ENCODE measurements at regions not wholly inside any gene's neighbourhood (a gene's known extent, or its start where the extent isn't known, plus 50 kb on each side); places are given as distances from the start of the nearest gene placed in this dataset.

- H3K27ac ChIP-seq = no peak overlapping the region
- H3K4me3 ChIP-seq (ENCODE audit: low read depth in 1 of 2, low read length in 1 of 2) = no peak overlapping the region
- H3K4me1 ChIP-seq (ENCODE audit: control insufficient read depth in 1 of 2, insufficient read depth in 1 of 2, low read depth in 1 of 2, low read length in 1 of 2) = no peaks in the 10 kb centered on the region
- no peaks in the 10 kb centered on the region for H3K36me3 ChIP-seq
- H3K9me3 ChIP-seq = no peaks in the 10 kb centered on the region
- H3K27me3 ChIP-seq = no peaks in the 10 kb centered on the region
- TF ChIP-seq CTCF (IDR thresholded peaks at IDR 0.05) = no peak
Measured at GRCh38 chr11:37630866-37631265, 1032.8 kb upstream of the RAG2 start.

GRCh38 chr11:37623778-37624177 lies 1025.7 kb upstream of the RAG2 start:
- no peaks in the 10 kb centered on the region for H3K36me3 ChIP-seq
- no peak for TF ChIP-seq CTCF (IDR thresholded peaks at IDR 0.05)

GRCh38 chr11:37621662-37622061 lies 1023.6 kb upstream of the RAG2 start:
- H3K4me3 ChIP-seq (ENCODE audit: low read depth in 1 of 2, low read length in 1 of 2) = no peak overlapping the region
- H3K9me3 ChIP-seq = no peaks in the 10 kb centered on the region
- no peaks in the 10 kb centered on the region for H3K27me3 ChIP-seq
- H3K36me3 ChIP-seq = no peaks in the 10 kb centered on the region
- H3K4me1 ChIP-seq (ENCODE audit: control insufficient read depth in 1 of 2, insufficient read depth in 1 of 2, low read depth in 1 of 2, low read length in 1 of 2) = no peaks in the 10 kb centered on the region
- H3K27ac ChIP-seq = no peak overlapping the region
- TF ChIP-seq CTCF (IDR thresholded peaks at IDR 0.05) = no peak

More at GRCh38 chr11:37623778-37624177, 1025.7 kb upstream of the RAG2 start:
- no peak overlapping the region for H3K4me3 ChIP-seq (ENCODE audit: low read depth in 1 of 2, low read length in 1 of 2)
- no peak overlapping the region for H3K27ac ChIP-seq
- no peaks in the 10 kb centered on the region for H3K27me3 ChIP-seq
- H3K4me1 ChIP-seq (ENCODE audit: control insufficient read depth in 1 of 2, insufficient read depth in 1 of 2, low read depth in 1 of 2, low read length in 1 of 2) = no peaks in the 10 kb centered on the region
- H3K9me3 ChIP-seq = no peaks in the 10 kb centered on the region

- Histone ChIP-seq H3K9me3 (no peaks in the 10 kb centered on the region), H3K36me3 (no peaks in the 10 kb centered on the region), H3K27ac (no peak overlapping the region), H3K4me1 (ENCODE audit: control insufficient read depth in 1 of 2, insufficient read depth in 1 of 2, low read depth in 1 of 2, low read length in 1 of 2) (no peaks in the 10 kb centered on the region), H3K27me3 (no peaks in the 10 kb centered on the region), H3K4me3 (ENCODE audit: low read depth in 1 of 2, low read length in 1 of 2) (no peak overlapping the region)
- TF ChIP-seq CTCF (IDR thresholded peaks at IDR 0.05) = no peak
Measured at GRCh38 chr11:37616291-37616690, 1018.3 kb upstream of the RAG2 start.

GRCh38 chr11:37613031-37613430 lies 1015.0 kb upstream of the RAG2 start:
- no peaks in the 10 kb centered on the region for H3K36me3 ChIP-seq
- no peaks in the 10 kb centered on the region for H3K4me1 ChIP-seq (ENCODE audit: control insufficient read depth in 1 of 2, insufficient read depth in 1 of 2, low read depth in 1 of 2, low read length in 1 of 2)
- TF ChIP-seq CTCF (IDR thresholded peaks at IDR 0.05) = no peak
- H3K9me3 ChIP-seq = no peaks in the 10 kb centered on the region
- H3K4me3 ChIP-seq (ENCODE audit: low read depth in 1 of 2, low read length in 1 of 2) = no peak overlapping the region
- no peaks in the 10 kb centered on the region for H3K27me3 ChIP-seq
- H3K27ac ChIP-seq = no peak overlapping the region

GRCh38 chr11:37612146-37612545 lies 1014.1 kb upstream of the RAG2 start:
- no peak overlapping the region for H3K4me3 ChIP-seq (ENCODE audit: low read depth in 1 of 2, low read length in 1 of 2)
- no peaks in the 10 kb centered on the region for H3K36me3 ChIP-seq
- H3K4me1 ChIP-seq (ENCODE audit: control insufficient read depth in 1 of 2, insufficient read depth in 1 of 2, low read depth in 1 of 2, low read length in 1 of 2) = no peaks in the 10 kb centered on the region
- H3K9me3 ChIP-seq = no peaks in the 10 kb centered on the region
- no peak for TF ChIP-seq CTCF (IDR thresholded peaks at IDR 0.05)
- H3K27ac ChIP-seq = no peak overlapping the region
- H3K27me3 ChIP-seq = no peaks in the 10 kb centered on the region

Data from neutrophil (primary cell).